ENCODE measurements at regions not wholly inside any gene's neighbourhood (a gene's known extent, or its start where the extent isn't known, plus 50 kb on each side); places are given as distances from the start of the nearest gene placed in this dataset.

DNA sequence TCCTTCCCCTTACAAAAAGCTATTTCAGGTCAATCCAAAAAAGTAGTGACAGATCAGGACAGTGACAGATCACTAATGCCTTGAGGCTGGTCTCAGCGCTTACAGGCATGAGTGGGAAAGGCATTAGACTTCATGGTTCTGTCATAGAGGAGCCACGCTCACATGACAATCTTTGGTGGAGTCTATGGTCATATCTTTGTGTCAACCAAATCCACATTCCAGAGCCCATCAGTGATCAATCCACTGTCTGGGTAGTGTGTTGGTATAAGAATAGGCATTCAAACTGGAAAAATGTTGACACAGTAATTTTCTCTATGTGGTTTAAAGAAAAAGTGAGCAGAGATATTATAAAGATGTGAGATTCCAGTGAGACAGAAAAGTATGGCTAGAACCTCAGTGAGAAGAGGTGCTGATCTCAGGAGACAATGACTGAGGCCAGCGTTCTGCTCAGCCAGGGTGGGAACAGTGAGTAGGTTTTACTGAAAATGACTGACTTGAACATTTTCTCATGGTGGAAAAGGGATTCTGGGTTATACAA lies 215.0 kb downstream of the IRS1 start:
- H3K4me1 Mint-ChIP-seq, result no peaks in the 10 kb centered on the region
- H3K9me3 Mint-ChIP-seq, result no peaks in the 10 kb centered on the region
- no peaks in the 10 kb centered on the region for H3K36me3 Mint-ChIP-seq
- H3K4me3 Mint-ChIP-seq, result no peak overlapping the region
- peaks cover 27% of the 10 kb centered on the region for H3K27me3 Mint-ChIP-seq
- no peak overlapping the region for H3K27ac Mint-ChIP-seq
- DNase-seq, result no peak

DNA sequence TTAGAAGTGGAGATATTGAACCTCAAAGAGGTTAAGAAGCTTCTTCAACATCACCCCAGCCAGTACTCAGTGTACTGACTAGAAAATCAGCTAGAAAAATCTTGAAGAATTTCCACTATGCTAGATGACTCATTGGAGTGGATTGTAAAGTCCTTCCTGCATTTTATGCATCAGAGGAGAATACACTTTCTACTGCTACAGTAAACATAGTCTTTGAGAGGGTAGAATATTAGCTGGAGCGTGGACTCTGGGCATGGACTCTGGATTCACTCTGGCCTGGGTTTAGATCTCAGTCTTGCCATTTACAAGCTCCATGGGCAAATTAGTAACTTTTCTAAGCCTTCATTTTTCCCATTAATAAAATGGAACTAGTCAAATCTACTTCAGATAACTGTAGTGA lies 215.9 kb downstream of the IRS1 start:
- Mint-ChIP-seq H3K4me3 (no peak overlapping the region), H3K27me3 (peaks cover 27% of the 10 kb centered on the region), H3K27ac (no peak overlapping the region), H3K36me3 (no peaks in the 10 kb centered on the region), H3K9me3 (no peaks in the 10 kb centered on the region), H3K4me1 (no peaks in the 10 kb centered on the region)
- DNase-seq, result no peak

DNA sequence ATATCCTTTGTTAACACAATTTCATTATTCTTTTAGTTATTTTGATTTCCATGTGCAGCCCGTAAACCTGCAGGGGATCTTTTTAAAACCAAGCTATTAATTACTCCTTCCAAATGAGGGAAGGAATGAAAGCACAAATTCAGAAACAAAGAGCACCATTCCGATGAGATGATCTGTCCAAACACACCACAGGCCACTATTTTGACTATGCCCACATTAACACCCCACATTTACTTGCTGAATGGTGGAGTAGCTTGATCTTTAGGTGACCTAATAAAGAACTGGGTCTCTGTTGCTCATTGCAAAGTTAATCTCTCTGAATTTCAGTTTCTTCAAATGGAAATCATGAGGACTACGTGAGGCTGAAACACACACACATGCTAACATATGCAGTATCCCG lies 218.0 kb downstream of the IRS1 start:
- H3K27me3 Mint-ChIP-seq, result peaks cover 27% of the 10 kb centered on the region
- no peak overlapping the region for H3K4me3 Mint-ChIP-seq
- no peaks in the 10 kb centered on the region for H3K36me3 Mint-ChIP-seq
- no peak for DNase-seq
- no peaks in the 10 kb centered on the region for H3K9me3 Mint-ChIP-seq
- no peak overlapping the region for H3K27ac Mint-ChIP-seq
- no peaks in the 10 kb centered on the region for H3K4me1 Mint-ChIP-seq

DNA sequence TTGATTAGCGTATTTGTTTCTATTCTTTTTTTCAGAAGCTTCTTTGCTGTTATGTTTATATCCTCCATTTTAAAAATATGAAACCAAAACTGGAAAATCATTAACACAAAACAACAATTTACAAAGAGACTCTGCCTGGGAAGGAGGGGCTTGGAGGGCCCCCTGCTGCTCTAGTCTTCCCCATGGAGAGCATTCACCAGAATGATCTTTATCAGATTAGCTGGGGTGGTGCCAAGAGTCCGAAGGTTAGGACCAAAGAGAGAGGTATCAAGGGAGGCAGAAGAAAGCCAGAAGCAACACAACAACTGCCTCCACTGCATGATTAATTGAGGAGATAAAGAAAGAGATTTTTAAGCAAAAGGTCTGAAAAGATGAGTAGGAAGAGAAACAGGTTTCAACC lies 218.6 kb downstream of the IRS1 start:
- H3K27me3 Mint-ChIP-seq, result peaks cover 27% of the 10 kb centered on the region
- no peak overlapping the region for H3K4me3 Mint-ChIP-seq
- no peaks in the 10 kb centered on the region for H3K9me3 Mint-ChIP-seq
- no peak overlapping the region for H3K27ac Mint-ChIP-seq
- no peaks in the 10 kb centered on the region for H3K36me3 Mint-ChIP-seq
- no peaks in the 10 kb centered on the region for H3K4me1 Mint-ChIP-seq
- no peak for DNase-seq

DNA sequence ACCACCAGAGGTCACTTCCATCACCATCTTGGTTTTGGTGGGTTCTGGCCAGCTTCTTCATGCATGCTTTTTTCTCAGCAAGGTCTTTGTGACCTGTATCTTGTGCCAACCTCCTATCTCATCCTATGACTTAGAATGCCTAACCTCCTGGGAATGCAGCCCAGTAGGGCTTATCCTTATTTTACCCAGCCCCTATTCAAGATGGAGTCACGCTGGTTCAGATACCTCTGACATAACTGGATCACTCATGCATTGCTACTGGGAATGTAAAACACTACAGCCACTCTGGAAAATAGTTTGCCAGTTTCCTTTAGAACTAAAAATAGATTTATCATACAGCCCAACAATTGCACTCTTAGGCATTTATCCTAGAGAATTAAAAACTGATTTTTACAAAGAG lies 219.2 kb downstream of the IRS1 start:
- H3K4me1 Mint-ChIP-seq, result no peaks in the 10 kb centered on the region
- no peaks in the 10 kb centered on the region for H3K9me3 Mint-ChIP-seq
- no peak overlapping the region for H3K4me3 Mint-ChIP-seq
- peaks cover 27% of the 10 kb centered on the region for H3K27me3 Mint-ChIP-seq
- no peak overlapping the region for H3K27ac Mint-ChIP-seq
- H3K36me3 Mint-ChIP-seq, result no peaks in the 10 kb centered on the region
- no peak for DNase-seq

DNA sequence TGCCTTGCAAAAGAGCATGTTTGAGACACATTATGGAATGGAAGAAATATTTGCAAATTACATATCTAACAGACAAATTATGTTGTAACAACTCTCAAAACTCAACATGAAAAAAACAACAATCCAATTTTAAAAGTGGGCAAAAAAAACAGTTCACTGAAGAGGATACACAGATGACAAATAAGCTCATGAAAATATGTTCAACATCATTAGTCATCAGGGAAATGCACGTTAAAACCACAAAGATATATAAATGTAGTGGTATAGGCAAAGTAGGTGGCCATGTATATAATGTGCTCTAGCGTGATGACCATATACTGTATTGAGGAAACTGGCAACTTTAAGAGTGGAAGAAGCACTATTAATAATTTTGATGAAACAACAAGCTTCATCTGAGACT lies 220.1 kb downstream of the IRS1 start:
- Mint-ChIP-seq H3K27ac (no peak overlapping the region), H3K9me3 (no peaks in the 10 kb centered on the region), H3K36me3 (no peaks in the 10 kb centered on the region)

DNA sequence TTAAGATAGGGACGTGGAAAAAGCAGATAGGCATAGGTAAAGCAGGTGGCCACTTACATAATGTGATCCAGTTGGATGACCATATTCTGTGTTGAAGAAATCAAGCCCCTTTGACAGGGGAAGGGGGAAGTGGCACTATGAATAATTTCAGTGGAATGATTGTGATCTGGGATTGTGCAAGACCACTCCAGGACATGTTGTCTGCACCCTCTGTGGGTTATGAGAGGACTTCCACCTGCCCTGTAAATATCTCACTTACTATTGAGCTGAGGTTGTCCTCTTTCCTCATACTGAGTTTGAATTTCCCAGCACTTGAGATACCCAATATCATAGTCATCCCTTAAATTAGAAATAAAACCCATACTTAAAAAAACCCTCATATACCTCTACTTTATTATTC lies 220.7 kb downstream of the IRS1 start:
- no peaks in the 10 kb centered on the region for H3K36me3 Mint-ChIP-seq

More for the DNA sequence above, 220.1 kb downstream of the IRS1 start:
- Mint-ChIP-seq H3K4me3 (no peak overlapping the region), H3K27me3 (peaks cover 27% of the 10 kb centered on the region), H3K4me1 (no peaks in the 10 kb centered on the region)
- DNase-seq, result no peak

DNA sequence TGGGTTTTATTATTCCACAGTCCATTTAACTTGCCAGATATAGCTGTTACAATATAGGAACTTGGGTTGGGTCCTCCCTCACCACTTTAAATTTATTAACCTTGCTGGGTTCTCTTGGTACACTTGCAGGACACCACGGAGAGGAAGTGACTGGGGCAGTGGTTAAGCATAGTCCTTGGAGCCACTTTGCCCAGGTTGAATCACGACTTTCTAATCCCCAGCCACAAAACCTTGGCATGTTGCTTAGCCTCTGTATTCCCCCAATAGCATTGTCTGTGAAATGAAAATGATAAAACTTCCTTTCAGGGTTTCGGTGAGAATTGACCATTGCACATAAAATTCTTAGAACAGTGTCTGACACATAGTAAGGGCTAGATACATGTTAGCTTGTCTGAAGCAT lies 221.2 kb downstream of the IRS1 start:
- no peak for DNase-seq
- Mint-ChIP-seq H3K36me3 (no peaks in the 10 kb centered on the region), H3K27ac (no peak overlapping the region), H3K27me3 (peaks cover 25% of the 10 kb centered on the region), H3K4me1 (no peaks in the 10 kb centered on the region), H3K4me3 (no peak overlapping the region), H3K9me3 (peaks cover 2% of the 10 kb centered on the region)

More for the DNA sequence above, 220.7 kb downstream of the IRS1 start:
- Mint-ChIP-seq H3K27me3 (peaks cover 27% of the 10 kb centered on the region), H3K4me1 (no peaks in the 10 kb centered on the region), H3K27ac (no peak overlapping the region), H3K9me3 (no peaks in the 10 kb centered on the region), H3K4me3 (no peak overlapping the region)
- no peak for DNase-seq

DNA sequence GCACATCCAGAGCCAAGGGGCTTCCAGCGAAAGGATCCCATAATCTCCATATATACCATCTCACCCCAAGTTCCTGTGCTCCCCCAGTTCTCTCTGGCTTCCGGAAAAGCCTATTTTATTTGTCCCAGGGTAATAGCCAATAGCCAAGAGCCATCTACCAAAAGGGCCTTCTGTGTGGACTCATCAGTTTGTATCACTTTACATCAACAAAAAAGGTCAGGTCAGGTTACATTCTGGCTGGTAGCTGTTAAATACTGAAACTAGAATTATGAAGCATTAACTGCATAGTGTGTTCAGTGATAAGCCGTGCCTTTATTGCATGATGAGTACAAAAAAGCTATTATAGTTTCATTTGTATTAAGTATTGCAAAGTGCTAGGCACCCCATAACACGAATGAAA lies 223.7 kb downstream of the IRS1 start:
- no peak overlapping the region for H3K27ac Mint-ChIP-seq
- DNase-seq, result no peak
- H3K9me3 Mint-ChIP-seq, result peaks cover 2% of the 10 kb centered on the region
- H3K27me3 Mint-ChIP-seq, result peaks cover 19% of the 10 kb centered on the region
- H3K4me3 Mint-ChIP-seq, result no peak overlapping the region
- H3K36me3 Mint-ChIP-seq, result no peaks in the 10 kb centered on the region
- no peaks in the 10 kb centered on the region for H3K4me1 Mint-ChIP-seq

DNA sequence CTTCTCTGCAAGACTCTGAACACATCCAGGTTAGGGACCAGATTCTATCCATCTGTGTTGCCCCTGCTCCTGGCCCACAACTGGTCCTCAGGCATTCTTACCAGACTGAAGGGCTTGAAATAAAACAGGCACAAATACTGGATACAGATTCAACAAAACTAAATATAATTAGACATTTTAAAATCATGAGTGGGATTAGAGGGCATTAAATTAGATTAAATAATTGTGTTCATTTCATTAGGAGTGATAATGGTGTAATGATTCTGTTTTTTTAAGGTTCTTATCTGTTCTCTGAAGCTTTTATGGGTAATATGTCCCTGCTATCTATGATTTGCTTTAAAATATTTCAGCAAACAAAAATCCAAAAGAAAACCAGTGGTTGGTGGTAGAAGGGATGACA lies 226.5 kb downstream of the IRS1 start:
- Mint-ChIP-seq H3K4me3 (no peak overlapping the region), H3K27me3 (peaks cover 13% of the 10 kb centered on the region), H3K36me3 (no peaks in the 10 kb centered on the region), H3K9me3 (peaks cover 2% of the 10 kb centered on the region), H3K4me1 (no peaks in the 10 kb centered on the region), H3K27ac (no peak overlapping the region)
- no peak for DNase-seq

DNA sequence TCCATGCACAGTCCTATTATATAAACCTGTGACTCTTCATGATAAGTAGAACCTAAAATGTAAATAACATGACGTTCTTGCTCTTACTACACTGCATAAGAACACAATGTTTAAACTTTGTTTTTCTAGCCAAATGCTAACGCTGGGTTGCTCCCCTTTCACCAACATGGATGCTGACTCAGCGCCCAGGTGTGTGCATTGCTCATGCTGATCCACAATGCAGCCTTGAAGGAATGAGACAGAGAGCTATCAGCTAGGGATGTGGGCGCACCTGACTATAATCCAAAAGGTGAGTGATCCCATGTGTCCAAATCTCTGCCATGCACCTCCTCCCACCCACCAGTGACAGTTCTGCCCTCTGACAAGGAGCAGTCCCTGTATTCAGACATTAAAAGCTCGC lies 235.0 kb downstream of the IRS1 start:
- Mint-ChIP-seq H3K27me3 (peaks cover 6% of the 10 kb centered on the region), H3K4me1 (no peaks in the 10 kb centered on the region), H3K27ac (no peak overlapping the region), H3K36me3 (no peaks in the 10 kb centered on the region), H3K4me3 (no peak overlapping the region), H3K9me3 (no peaks in the 10 kb centered on the region)
- no peak for DNase-seq

DNA sequence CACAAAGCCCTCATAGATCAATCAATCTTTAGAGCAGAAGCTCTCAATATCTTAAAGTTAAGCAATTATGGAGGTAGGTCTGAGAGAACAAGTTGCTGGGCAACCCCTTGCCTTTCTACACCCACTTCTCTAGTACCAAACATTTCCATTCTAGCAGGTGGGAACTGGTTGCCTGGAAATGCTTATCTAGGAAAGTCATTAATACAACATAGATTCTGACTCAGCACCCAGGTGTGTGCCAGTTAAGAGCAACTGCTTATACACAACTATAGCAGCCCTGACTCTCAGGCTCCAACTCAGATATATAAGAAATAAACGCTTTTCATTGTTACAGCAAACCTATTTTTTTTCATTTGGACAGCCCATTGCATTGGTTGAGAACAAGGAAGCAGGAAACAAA lies 237.7 kb downstream of the IRS1 start:
- H3K36me3 Mint-ChIP-seq, result no peaks in the 10 kb centered on the region
- DNase-seq, result no peak
- H3K4me1 Mint-ChIP-seq, result no peaks in the 10 kb centered on the region
- H3K27me3 Mint-ChIP-seq, result peaks cover 13% of the 10 kb centered on the region
- H3K9me3 Mint-ChIP-seq, result no peaks in the 10 kb centered on the region
- H3K27ac Mint-ChIP-seq, result no peak overlapping the region
- no peak overlapping the region for H3K4me3 Mint-ChIP-seq

DNA sequence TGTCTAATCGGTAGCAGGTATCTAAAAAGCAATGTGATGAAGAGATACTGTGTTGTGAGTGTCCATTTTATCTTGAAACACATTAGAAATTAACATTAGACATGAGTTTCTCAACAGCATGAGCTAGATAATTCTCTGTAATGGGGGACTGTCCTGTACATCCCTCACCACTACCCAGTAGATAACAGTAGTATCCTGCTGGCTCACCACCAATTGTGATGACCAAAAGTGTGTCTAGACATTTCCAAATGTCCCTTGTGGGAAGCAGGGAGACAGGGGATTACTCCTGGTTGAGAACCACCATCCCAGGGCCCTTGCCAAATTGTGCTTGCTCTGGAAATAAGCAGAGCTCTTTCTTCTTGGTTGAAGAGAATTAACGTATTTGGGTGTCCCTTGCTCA lies 239.3 kb downstream of the IRS1 start:
- peaks cover 19% of the 10 kb centered on the region for H3K27me3 Mint-ChIP-seq
- H3K27ac Mint-ChIP-seq, result no peak overlapping the region
- no peak overlapping the region for H3K4me3 Mint-ChIP-seq
- no peaks in the 10 kb centered on the region for H3K4me1 Mint-ChIP-seq
- H3K36me3 Mint-ChIP-seq, result no peaks in the 10 kb centered on the region
- H3K9me3 Mint-ChIP-seq, result no peaks in the 10 kb centered on the region
- no peak for DNase-seq

DNA sequence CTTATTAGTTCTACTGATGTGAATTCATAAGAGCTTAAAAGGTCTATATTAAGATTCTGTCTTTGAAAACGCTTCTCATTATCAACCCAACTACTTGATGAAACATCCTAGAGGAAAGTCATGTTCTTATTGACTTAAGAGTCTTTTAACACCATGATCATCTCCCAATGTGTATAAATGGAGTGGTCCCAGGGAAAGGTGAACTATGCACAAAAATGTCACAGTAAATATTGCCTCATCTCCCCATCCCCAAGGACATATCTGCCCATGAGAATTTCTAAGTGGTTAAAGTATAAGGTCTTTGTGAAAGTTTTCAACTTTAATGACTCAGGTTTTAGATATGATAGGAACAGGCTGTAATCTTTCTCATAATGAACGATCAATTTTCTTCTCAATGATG lies 240.1 kb downstream of the IRS1 start:
- no peak for DNase-seq
- Mint-ChIP-seq H3K27ac (no peak overlapping the region), H3K4me1 (no peaks in the 10 kb centered on the region), H3K36me3 (no peaks in the 10 kb centered on the region), H3K27me3 (peaks cover 19% of the 10 kb centered on the region), H3K9me3 (no peaks in the 10 kb centered on the region), H3K4me3 (no peak overlapping the region)

DNA sequence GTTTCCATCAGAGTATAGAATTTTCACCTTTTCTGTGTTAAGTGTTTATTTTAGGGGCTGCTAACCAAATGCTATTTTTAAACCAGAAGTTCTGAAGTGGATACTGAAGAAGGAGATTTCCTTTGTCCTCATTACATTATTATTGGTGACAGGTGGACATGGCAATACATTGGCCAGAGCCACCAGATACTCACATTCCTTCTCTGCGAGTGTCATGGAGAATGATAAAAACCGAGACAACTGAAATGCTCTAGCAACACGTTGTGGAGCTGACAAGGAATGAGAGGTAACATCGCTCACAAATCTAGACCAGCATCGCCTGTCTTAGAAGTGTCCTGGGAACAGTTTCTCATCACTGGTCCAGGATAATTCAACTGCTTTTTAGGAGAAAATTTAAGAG lies 241.2 kb downstream of the IRS1 start:
- Mint-ChIP-seq H3K36me3 (no peaks in the 10 kb centered on the region), H3K4me3 (no peak overlapping the region), H3K27ac (no peak overlapping the region), H3K27me3 (peaks cover 22% of the 10 kb centered on the region), H3K9me3 (no peaks in the 10 kb centered on the region), H3K4me1 (no peaks in the 10 kb centered on the region)
- DNase-seq, result no peak

DNA sequence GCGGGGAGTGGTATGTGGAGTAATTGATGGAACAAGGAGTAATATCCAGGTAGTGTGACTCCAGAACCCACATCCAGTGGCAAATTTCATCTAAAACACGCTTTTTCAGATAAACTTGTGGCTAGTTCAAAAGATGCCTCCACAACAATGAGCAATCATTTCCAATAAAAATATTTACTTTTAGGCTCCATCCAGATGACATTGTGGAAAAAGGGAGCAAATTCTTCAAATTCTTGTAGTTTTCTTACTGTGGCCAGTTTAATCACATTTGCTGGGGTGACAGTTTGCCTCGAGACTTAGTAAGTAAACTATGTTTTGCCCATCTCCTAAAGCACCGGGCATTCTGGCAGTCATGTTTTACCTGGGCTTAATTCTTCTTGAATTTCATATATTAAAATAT lies 243.6 kb downstream of the IRS1 start:
- Mint-ChIP-seq H3K36me3 (no peaks in the 10 kb centered on the region), H3K4me3 (no peak overlapping the region), H3K4me1 (no peaks in the 10 kb centered on the region), H3K9me3 (no peaks in the 10 kb centered on the region), H3K27ac (no peak overlapping the region), H3K27me3 (peaks cover 21% of the 10 kb centered on the region)
- DNase-seq, result no peak

DNA sequence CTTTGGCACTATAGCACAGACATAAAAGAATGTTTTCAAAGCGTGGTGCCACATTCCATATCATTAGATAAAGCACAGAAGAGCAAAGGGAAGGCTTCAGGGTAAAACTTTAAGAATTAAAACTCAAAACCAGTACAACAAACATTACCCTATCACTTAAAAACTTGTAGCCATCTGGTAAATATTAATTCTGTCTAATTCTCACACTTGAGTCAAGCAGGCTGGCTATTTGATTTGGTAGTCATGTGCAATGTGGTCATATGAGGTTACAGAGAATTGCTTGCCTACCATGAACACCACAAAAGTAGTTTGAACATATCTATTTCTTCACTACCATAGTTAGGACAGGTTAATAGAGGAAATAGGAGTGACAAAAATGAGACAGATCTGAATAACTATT lies 244.9 kb downstream of the IRS1 start:
- Mint-ChIP-seq H3K4me1 (no peaks in the 10 kb centered on the region), H3K27me3 (peaks cover 17% of the 10 kb centered on the region), H3K36me3 (no peaks in the 10 kb centered on the region), H3K9me3 (no peaks in the 10 kb centered on the region), H3K4me3 (no peak overlapping the region), H3K27ac (no peak overlapping the region)
- no peak for DNase-seq

All from activated naive CD8-positive, alpha-beta T cell treated with anti-CD3 and anti-CD28 coated beads for 36 hours (primary cell).